ENCODE measurements at regions not wholly inside any gene's neighbourhood (a gene's known extent, or its start where the extent isn't known, plus 50 kb on each side); places are given as distances from the start of the nearest gene placed in this dataset.

GRCh38 chr9:13778631-13779030 lies 499.1 kb upstream of the MPDZ start:
- TF ChIP-seq CTCF (IDR thresholded peaks at IDR 0.05), result no peak
- TF ChIP-seq EZH2 (IDR thresholded peaks at IDR 0.05; ENCODE audit: borderline replicate concordance, insufficient read depth, low read depth, low read length, poor library complexity, severe bottlenecking), result no peak

Data from B cell (primary cell).